SKM-1 (cell line): ENCODE measurements at regions not wholly inside any gene's neighbourhood (a gene's known extent, or its start where the extent isn't known, plus 50 kb on each side); places are given as distances from the start of the nearest gene placed in this dataset.

Source experiments
- DNase-seq: peaks from one replicate; lab custom pipeline; 2025; ENCODE audit not compliant: unreplicated experiment; lab: John Stamatoyannopoulos, UW

- no peak for DNase-seq
These were observed 491.8 kb downstream of the ANXA1 start for GRCh38 chr9:73643379-73644013.

GRCh38 chr9:73647560-73647959, 495.9 kb downstream of the ANXA1 start:
- no peak for DNase-seq

DNA sequence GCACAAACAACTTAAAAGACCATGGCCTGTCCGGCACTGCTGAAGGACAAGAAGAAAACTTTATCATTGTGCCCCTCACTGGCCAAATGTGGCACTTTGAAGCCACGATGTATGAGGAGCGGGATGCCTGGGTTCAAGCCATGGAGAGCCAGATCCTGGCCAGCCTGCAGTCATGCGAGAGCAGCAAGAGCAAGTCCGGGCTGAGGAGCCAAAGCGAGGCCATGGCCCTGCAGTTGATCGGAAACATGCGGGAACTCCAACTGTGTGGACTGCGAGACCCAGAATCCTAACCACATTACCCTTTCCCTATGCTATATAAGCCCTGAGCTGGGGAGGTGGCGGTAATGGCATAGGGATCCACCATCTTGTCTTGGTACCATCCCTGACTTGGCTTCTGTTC, 497.9 kb downstream of the ANXA1 start:
- no peak for DNase-seq

DNA sequence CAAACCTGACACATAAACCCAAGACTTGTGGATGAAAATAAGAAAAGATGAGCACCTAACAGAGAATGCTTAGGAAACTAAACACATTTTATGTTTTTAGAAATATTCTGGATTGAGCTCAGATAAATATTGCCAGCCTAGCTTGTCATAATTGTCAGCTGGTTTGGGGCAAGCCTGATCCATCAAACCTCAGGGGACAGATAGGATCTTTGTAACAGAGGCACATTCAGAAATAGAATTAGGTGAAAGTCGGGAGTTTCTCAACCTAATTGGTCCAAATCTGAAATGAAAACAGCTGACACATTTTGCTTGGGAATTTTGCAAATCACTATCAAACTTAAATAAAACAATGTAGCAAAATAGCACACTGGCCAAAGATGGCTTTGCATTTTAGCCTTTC, 503.7 kb downstream of the ANXA1 start:
- DNase-seq = no peak

DNA sequence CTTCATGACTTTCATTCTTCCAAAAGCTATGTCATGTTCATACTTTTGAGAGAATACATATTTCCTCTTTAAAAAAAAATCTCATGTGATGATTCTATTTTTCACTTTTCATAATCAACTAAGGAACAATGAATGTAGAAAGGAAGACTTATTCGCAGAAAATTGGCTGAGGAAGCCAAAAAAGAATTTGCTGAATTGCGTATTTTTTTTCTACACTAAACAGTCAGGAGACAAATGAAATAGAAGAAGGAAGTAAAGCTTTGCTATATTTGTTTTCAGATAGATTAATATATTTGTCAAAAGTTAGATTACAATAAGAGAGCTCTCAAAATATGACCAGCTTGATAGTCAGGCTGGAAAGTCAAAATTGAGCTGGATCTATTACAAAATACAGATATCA, 504.2 kb downstream of the ANXA1 start:
- DNase-seq = no peak

GRCh38 chr9:73665253-73665652, 513.6 kb downstream of the ANXA1 start:
- no peak for DNase-seq

DNA sequence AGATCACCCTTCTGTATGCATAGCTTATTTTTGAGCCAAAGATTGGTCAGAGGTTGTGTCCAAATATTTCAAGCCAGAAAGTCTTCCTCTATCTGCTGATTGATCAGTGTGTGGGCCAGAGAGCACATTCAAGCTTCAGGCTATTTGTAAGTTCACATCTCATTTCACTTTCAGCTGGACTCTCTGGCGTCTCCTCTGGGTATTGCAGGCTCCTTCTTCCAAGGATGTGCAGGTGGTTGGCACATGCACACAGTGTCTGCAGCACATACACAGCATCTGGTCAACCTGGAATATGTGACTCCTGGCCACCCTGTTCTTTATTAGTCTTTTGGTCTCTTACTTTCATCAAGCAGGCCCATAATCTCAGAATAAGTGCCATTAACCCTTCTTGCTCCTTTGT, 516.1 kb downstream of the ANXA1 start:
- DNase-seq = no peak

GRCh38 chr9:73680831-73681230, 529.2 kb downstream of the ANXA1 start:
- no peak for DNase-seq

GRCh38 chr9:73682789-73683188, 531.1 kb downstream of the ANXA1 start:
- no peak for DNase-seq

DNA sequence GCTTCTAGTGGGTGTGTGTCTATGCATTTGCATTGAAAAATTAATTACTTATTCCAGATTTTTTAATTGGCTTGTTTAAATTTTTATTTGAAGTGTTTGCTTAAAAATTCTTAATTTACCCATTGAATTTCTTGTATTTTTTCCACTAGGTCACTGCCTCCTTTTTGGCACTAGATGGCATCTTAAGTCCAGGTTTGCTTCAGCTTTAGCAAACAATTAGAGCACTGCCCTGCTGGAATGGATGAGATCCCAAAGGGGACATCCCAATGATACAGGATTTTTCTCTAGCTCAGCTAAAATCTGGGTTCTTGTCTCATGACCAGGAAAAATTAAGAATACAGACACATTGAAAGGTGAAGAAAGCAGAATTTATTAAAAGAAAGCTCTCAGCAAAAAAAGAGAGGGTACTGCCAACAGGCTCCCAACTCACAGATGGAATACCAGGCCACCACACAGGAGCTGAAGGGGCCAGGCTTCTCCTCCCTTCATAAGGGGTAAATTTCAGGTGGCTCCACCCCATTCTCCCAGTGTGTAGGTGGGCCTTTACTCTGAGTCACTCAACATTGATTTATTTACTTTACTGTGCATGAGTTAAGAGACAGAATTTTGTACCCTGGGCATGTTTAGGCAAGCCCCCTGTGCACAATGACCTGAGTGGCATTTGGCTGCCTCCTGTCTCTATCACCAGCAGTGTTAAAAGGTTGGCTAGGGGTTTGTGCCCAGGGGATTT, 532.4 kb downstream of the ANXA1 start:
- DNase-seq = no peak

- no peak for DNase-seq
These were observed 532.9 kb downstream of the ANXA1 start for GRCh38 chr9:73684601-73685000.

DNA sequence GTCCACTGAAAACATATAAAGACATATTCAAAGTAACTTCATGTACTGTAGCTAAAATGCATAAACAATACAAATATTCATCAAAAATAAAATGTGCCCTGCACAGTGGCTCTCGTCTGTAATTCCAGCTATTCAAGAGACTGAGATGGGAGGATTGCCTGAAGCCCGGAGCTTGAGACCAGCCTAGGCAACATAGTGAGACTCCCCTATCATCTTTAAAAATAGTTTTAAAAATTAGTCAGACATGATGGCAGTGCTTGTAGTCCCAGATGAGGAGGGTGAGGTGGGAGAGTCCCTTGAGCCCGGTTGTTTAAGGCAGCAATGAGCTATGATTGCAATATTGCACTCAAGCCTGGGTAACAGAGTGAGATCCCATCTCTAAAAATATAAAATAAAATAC, 534.1 kb downstream of the ANXA1 start:
- no peak for DNase-seq

DNA sequence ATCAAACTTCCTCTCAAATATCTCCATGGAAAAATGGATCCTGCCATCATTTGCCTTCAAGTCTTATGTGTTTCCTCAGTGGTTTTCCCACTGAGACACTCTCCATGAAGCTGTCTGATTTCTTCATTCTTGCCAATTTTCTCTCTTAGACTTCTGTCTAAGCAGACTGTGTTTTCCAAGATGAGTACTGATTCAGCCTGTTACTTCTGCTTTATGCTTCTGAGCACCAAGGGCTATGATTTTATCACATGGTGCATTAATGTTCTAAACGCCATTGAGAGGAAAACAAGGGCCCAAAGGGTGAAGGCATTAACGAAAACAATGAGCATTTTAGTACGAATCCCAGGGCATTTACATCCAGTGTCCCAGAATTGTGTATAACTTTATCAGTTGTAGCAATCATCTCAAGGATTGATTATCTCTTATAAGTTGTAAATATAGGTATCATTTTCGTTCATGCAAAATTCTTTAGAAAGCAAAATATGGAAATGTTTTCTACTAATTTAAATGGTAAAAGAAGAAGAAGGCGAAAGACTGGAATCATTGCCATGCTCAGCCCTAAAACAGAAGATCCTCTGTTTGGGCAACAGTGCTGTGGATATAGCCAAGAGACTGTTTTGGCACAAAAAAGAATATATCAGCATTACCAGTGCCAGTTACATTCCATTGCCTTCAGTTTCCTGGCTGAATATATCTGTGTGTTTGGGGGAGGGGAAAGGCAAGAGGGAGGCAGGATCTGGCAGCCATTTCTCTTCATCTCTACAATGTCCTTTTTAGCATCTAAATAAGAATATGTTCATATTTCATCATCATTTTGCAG, 537.6 kb downstream of the ANXA1 start:
- DNase-seq = no peak

- no peak for DNase-seq
These were observed 549.9 kb downstream of the ANXA1 start for GRCh38 chr9:73701415-73702057.

DNA sequence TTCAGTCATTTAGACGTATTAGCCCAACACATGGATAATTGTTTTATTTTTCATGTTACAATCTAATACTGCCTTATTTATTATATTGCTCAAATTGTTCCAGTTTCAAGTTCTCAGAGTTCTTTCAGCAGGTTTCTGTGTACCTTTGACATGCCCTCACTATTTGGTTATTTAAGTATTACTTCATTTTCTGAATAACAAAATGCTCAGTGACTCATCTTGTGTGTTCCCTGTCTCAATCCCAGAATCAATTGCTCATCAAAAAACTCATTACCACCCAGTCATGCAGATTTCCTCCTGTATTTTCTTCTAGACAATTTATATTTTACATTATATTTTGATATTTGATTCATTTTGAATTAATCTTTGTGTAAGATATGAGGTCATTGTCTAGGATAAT, 562.6 kb downstream of the ANXA1 start:
- DNase-seq = no peak

DNA sequence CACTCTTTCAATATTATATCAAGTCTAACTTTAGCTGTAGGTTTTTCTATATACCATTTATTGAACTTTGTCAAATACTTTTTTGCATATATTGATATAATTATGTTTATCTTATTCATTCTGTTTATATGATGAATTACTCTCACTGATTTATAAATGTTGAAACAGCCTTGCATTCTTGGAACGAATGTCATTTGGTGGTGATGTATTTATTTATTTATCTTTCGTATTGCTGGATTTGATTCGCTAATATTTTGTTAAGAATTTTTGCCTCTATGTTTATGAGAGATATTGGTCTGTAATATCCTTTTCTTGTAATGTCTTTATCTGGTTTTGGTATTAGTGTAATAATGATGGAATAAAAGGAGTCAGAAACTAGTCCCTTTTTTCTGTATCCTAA, 563.9 kb downstream of the ANXA1 start:
- no peak for DNase-seq

DNA sequence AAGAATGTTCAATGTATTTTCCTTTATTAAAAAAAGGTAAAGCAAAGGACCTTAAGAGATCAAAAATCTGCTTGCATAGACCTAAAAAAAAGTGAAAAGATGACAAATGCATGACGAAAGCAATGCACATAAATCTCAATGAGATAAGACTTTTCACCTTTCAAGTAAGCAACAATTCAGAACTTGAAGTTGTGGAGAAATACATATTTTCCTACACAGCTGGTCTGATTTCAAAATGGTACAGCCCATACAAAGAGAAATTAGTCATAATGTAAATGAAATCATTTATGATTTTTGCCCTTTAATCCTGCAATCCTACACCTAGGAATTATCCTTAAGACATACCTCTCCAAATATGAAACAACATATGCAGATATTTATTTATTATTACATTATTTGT, 568.0 kb downstream of the ANXA1 start:
- no peak for DNase-seq

DNA sequence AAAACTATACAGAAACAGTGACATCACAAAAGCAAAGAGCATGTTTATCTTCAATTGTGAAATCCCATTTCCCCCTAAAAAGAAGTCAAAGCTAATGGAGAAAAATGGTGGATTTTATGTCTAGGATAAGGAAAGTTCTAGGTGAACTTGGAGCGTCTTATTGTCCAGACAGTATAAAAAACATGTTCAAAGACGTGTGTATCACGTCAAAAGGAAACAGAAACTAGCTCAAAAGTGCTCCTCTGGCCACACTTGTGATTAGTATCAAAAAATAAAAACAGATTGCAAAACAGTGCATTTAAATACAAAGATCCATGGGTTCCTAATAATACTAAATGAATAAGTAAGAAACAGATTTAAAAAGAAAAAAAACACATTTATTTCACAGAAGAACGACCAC, 568.9 kb downstream of the ANXA1 start:
- DNase-seq = no peak

DNA sequence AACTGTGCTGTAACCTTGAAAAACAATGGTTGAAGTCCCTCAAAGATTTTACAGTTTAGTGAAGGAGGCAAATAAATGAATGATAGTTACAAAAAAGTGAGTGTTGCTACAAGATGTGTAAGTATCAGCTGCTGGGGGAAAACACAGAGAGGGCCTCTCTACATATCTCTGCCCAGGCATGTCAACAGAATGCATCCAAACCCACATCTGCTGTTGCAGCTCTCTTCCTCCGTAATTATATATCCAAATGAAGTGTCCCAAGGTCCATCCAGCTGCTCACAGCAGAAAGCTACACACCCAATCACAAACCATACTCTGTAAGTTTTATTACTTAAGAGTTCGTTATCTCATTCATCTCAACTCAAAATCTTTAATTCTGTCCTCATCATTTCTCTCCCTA, 584.6 kb downstream of the ANXA1 start:
- DNase-seq = no peak

GRCh38 chr9:73738741-73739530, 587.3 kb downstream of the ANXA1 start:
- no peak for DNase-seq

- DNase-seq = no peak
These were observed 589.7 kb downstream of the ANXA1 start for GRCh38 chr9:73741316-73741715.
